SK-N-SH treated with all-trans-retinoic acid at 6 μM for 48 hours (cell line): ENCODE measurements at regions not wholly inside any gene's neighbourhood (a gene's known extent, or its start where the extent isn't known, plus 50 kb on each side); places are given as distances from the start of the nearest gene placed in this dataset.

Source experiments
- ATAC-seq: fragments of 200-7000 bp; cut with Tn5 transposase; 3 replicates; pipeline ENCODE4 v1.9.1; 2020; ENCODE audit warnings: mild to moderate bottlenecking, moderate library complexity
- ARNTL ChIP-seq: fragments of 450-650 bp; formaldehyde crosslinking; IDR thresholded peaks from 2 replicates; pipeline ENCODE4 v1.5.0; 2020; ENCODE audit warnings: low read depth, mild to moderate bottlenecking, moderate library complexity, borderline replicate concordance
- CSDC2 ChIP-seq: fragments of 250-450 bp; sonication (Bioruptor Pico); IDR thresholded peaks from 2 replicates; pipeline ENCODE4 v1.5.0; 2020; ENCODE audit warnings: mild to moderate bottlenecking, moderate library complexity
- CSRNP3 ChIP-seq: fragments of 250-450 bp; sonication (Bioruptor Pico); IDR thresholded peaks from 2 replicates; pipeline ENCODE4 v1.5.1; 2021; ENCODE audit warnings: mild to moderate bottlenecking, moderate library complexity
- ESRRG ChIP-seq: fragments of 250-450 bp; sonication (Bioruptor Pico); IDR thresholded peaks from 2 replicates; pipeline ENCODE4 v1.6.1; 2021; ENCODE audit warnings: mild to moderate bottlenecking
- OSR1 ChIP-seq: fragments of 250-450 bp; sonication (Bioruptor Pico); IDR thresholded peaks from 2 replicates; pipeline ENCODE4 v1.8.0; 2022; ENCODE audit warnings: moderate library complexity, mild to moderate bottlenecking, inconsistent platforms
- PATZ1 ChIP-seq: fragments of 250-450 bp; sonication (Bioruptor Pico); IDR thresholded peaks from 2 replicates; pipeline ENCODE4 v1.8.0; 2020; ENCODE audit warnings: mild to moderate bottlenecking, moderate library complexity, borderline replicate concordance
- POU6F1 ChIP-seq: fragments of 250-450 bp; sonication (Bioruptor Pico); IDR thresholded peaks from 2 replicates; pipeline ENCODE4 v1.8.0; 2021; ENCODE audit warnings: low read depth, mild to moderate bottlenecking, moderate library complexity, borderline replicate concordance
- PPARA ChIP-seq: fragments of 250-450 bp; sonication (Bioruptor Pico); IDR thresholded peaks from 2 replicates; pipeline ENCODE4 v1.5.0; 2020; ENCODE audit warnings: mild to moderate bottlenecking, borderline replicate concordance
- TSHZ2 ChIP-seq: fragments of 250-450 bp; sonication (Bioruptor Pico); IDR thresholded peaks from 2 replicates; pipeline ENCODE4 v1.5.0; 2020; ENCODE audit warnings: mild to moderate bottlenecking, moderate library complexity
- ZFP30 ChIP-seq: fragments of 450-650 bp; formaldehyde crosslinking; IDR thresholded peaks from 2 replicates; pipeline ENCODE4 v1.5.0; 2022; ENCODE audit warnings: mild to moderate bottlenecking, moderate library complexity
- ZNF70 ChIP-seq: fragments of 450-650 bp; formaldehyde crosslinking; IDR thresholded peaks from 2 replicates; pipeline ENCODE4 v1.5.0; 2020; ENCODE audit warnings: mild to moderate bottlenecking, moderate library complexity
- ZNF8 ChIP-seq: fragments of 450-650 bp; formaldehyde crosslinking; IDR thresholded peaks from 2 replicates; pipeline ENCODE4 v1.5.0; 2020; ENCODE audit warnings: mild to moderate bottlenecking, moderate library complexity

GRCh38 chr4:178173771-178174170 lies 731.5 kb upstream of the AGA start:
- no peak for ATAC-seq
- TF ChIP-seq CSRNP3 (CRISPR knock-in tag) (no peak), ESRRG (CRISPR knock-in tag) (no peak), PATZ1 (CRISPR knock-in tag) (no peak), POU6F1 (no peak), TSHZ2 (CRISPR knock-in tag) (no peak), CSDC2 (CRISPR knock-in tag) (no peak)

GRCh38 chr4:178174756-178175155 lies 732.5 kb upstream of the AGA start:
- no peak for ATAC-seq
- TF ChIP-seq ARNTL (no peak), POU6F1 (no peak), ZNF70 (CRISPR knock-in tag) (no peak), ZNF8 (no peak), OSR1 (CRISPR knock-in tag) (no peak), PPARA (CRISPR knock-in tag) (no peak), ZFP30 (CRISPR knock-in tag) (no peak), CSDC2 (CRISPR knock-in tag) (no peak)
- TF ChIP-seq, all 23 proteins: peak for 0

- no peak for TF ChIP-seq PATZ1 (CRISPR knock-in tag)
- no peak for TF ChIP-seq ESRRG (CRISPR knock-in tag)
- no peak for TF ChIP-seq TSHZ2 (CRISPR knock-in tag)
Measured at GRCh38 chr4:178185517-178185916, 743.3 kb upstream of the AGA start.

More at GRCh38 chr4:178185517-178185916, 743.3 kb upstream of the AGA start:
- ATAC-seq, result no peak
